Superior temporal gyrus (tissue), 1 donor: ENCODE measurements at regions not wholly inside any gene's neighbourhood (a gene's known extent, or its start where the extent isn't known, plus 50 kb on each side); places are given as distances from the start of the nearest gene placed in this dataset.
"Not testable (repeated sequence)": the region's sequence is repeated elsewhere in the genome, so short reads cannot be mapped to it uniquely, and the experiment has no call there.

Experiments
- DNase-seq: peaks from one replicate; pipeline ENCODE4 v3.0.0-alpha.2; 2016; ENCODE audit errors: extremely low spot score

GRCh38 chr3:40645883-40646282 is 121.1 kb downstream of the ZNF621 start:
- DNase-seq: no peak

GRCh38 chr3:40649346-40649745 is 124.6 kb downstream of the ZNF621 start:
- DNase-seq: no peak

GRCh38 chr3:40652072-40652471 is 127.3 kb downstream of the ZNF621 start:
- DNase-seq: no peak

DNA sequence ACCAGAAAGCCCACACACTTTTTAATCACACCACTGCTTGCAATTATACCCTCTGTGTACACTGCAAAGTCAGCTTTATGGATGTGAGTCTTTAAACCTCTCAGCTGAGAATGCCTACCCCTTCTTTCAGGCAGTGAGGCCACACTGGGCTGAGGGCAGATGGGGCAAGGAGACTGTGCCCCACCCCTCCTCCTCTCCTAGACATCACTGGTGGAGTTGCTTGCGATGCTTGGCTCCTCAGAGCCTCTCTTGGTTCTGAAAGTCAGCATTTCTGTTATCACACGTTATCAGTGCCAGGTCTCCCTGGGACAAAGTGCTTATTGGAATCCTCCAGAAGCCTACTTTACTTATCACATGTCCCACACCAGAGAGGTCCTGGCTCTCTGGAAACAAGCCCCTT is 128.2 kb downstream of the ZNF621 start:
- DNase-seq: no peak

- no peak for DNase-seq
These were observed 129.1 kb downstream of the ZNF621 start for GRCh38 chr3:40653878-40654277.

GRCh38 chr3:40655551-40655950 is 130.8 kb downstream of the ZNF621 start:
- DNase-seq: no peak

DNA sequence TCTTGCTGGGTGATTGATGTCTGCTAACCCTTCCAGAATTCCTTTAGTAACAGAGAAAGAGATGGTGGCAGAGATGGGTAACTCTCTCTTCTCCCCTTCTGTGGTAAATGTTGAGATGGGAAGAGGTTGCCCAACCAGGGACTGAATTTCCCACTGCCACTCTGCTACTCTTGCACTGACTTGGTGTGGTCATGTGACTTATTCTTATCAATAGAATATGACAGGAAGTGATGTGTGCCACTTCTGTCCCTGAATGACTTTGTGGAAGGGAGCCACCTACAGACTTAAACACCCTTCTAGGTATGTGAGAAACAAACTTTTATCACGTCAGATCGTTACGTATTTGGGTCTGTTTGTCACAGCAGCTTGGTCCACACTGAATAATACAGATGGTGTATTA is 132.9 kb downstream of the ZNF621 start:
- DNase-seq: no peak

GRCh38 chr3:40658305-40658704 is 133.5 kb downstream of the ZNF621 start:
- DNase-seq: no peak

DNA sequence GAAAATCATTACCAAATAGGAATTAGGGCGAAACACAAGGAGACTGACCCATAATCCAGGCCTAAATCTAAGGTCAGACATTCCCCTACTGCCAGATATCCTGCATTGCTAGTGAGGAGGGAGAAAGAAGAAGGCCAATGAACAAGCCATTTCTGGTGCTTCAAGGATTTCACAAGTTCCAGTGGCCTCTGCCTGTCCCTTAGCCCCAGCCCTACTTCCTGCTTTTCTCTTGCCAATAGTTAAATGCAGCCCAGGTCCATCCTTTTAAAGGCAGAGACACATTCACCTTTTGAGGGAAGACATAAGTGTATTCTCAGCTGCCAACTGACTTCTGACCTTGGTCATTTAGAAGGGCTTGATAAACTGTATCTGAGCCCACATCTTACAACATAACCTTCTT is 135.8 kb downstream of the ZNF621 start:
- no peak for DNase-seq

DNA sequence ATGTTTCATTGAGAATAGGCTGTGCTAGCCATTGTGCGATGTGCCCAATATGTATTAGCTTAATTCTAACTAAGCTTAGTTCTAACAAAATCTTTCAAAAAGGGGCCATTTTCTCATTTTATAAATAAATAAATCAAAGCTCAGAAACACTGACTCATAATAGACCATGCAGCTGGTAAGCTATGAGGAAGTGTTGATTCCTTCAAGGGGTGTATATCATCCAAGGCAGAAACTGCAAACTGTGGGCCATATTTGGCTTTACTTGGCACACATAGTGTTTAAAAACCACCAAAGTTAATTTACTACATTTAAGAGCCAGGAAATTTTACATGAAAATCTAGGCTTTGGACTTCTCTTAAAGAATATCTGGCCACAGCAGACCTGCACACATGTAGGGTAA is 136.5 kb downstream of the ZNF621 start:
- no peak for DNase-seq

GRCh38 chr3:40663280-40663679 is 138.5 kb downstream of the ZNF621 start:
- no peak for DNase-seq

GRCh38 chr3:40669176-40669575 is 144.4 kb downstream of the ZNF621 start:
- DNase-seq: no peak

DNA sequence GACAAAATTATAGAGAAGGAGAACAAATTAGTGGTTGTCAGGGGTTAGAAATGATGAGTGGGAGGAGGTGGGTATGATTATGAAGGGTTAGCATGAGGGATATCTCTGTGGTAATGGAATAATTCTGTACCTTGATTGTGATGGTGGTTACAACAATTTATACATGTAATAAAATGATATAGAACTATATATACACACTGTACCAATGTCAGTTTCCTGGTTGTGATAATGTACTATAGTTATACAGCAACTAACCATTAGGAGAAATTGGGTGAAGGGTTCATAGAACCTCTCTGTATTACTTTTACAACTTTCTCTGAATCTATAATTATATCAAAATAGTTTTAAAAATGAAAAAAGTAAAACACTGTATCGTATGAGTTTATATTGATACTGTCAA is 148.1 kb downstream of the ZNF621 start:
- no peak for DNase-seq

DNA sequence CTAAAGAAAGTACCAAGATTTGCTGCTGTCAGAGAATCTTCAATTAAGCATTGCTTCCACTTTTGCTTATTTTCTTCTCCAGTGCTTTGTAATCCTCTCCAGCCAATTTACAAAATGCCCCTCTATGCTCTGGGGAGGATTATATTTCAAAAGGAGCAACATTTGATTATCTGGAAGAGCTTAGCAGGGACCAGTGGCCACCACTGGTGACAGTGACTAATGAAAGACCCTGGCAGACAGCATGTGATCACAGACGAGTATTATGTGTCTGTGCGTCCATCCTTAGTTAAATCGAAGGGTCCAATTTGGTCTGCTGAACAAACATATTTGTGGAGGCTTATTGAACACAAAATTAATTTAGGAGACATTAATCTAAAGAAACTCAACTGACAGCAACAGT is 152.6 kb downstream of the ZNF621 start:
- no peak for DNase-seq

DNA sequence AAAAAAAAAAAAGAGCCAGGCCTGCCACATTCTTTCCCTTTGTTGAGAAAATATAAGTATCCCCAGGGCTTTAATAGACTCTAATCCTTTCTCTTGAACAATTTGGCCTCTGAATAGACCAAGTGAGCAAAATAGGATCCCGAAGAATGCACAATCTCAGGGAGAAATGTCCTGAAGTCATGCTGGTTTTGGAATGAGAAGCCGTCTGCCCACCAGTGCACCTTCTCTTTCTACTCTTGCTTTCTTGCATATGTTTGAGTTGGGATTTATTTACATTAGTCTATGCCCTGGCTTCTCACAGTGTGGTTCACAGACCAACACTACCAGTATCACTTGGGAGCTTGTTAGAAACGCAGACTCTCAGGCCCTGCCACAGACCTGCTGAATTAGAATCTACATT is 153.0 kb downstream of the ZNF621 start:
- DNase-seq: no peak

GRCh38 chr3:40679290-40679689 is 154.5 kb downstream of the ZNF621 start:
- no peak for DNase-seq

- DNase-seq: peak; percentile 41
These were observed 156.2 kb downstream of the ZNF621 start for GRCh38 chr3:40680685-40681657.

GRCh38 chr3:40681658-40682055 is 156.9 kb downstream of the ZNF621 start:
- no peak for DNase-seq

GRCh38 chr3:40689837-40690236 is 165.1 kb downstream of the ZNF621 start:
- no peak for DNase-seq

- peak; percentile 30 for DNase-seq
These were observed 166.1 kb downstream of the ZNF621 start for GRCh38 chr3:40690749-40691451.

DNA sequence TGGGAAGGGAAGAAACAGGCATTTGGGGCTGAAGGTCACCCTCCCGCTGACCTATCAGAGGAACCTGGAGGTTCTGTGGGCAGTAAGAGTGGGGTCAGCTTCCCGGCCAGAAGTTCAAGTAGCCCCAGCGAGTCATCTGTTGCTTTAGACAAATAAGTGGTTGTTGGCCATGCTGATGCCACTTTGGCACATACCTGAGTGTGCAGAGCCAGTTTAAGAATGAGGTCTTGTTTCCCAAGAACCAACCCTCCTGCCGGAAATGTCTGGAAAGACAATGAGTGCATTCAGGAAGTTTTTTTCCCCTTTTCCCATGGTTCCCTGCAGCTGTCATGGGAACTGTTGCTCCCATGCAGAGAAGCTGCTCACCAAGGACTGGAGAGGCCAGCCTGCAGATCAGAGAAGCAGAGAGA is 166.7 kb downstream of the ZNF621 start:
- DNase-seq: peak; percentile 46

GRCh38 chr3:40695848-40696247 is 171.1 kb downstream of the ZNF621 start:
- DNase-seq: no peak

DNA sequence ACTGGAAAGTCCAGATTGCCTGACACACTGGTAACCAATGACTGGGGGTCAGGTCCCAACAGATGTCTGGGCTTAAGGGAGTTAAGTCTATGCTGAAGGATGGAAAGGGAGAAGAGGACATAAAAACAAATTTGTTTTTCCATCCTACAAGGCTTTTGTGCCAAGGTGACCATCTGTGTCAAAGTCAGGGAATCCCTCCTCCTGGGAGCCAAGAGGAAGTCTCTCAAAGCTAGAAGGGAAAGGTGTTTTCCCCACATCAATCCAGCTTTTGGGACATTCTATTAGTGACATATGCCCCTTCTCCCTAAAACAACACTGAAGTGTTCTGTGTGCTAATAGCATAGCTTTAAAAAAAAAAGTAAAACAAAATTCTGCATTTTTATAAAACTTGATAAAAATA is 173.9 kb downstream of the ZNF621 start:
- not testable (repeated sequence) for DNase-seq
